Rectal smooth muscle tissue (tissue), 1 donor: ENCODE measurements at regions not wholly inside any gene's neighbourhood (a gene's known extent, or its start where the extent isn't known, plus 50 kb on each side); places are given as distances from the start of the nearest gene placed in this dataset.
A peak's percentile ranks its signal among the peaks of the same experiment; 100 is the strongest.

Source experiments
- H3K27ac ChIP-seq: one replicate; pipeline ENCODE4 v1.7.0; 2013; ENCODE audit warnings: low read depth, low read length, inconsistent platforms
- H3K27me3 ChIP-seq: one replicate; pipeline ENCODE4 v1.7.0; 2013; ENCODE audit warnings: low read length; ENCODE audit not compliant: control insufficient read depth, insufficient read depth
- H3K36me3 ChIP-seq: one replicate; pipeline ENCODE4 v1.7.0; 2013; ENCODE audit warnings: low read length; ENCODE audit not compliant: control insufficient read depth, insufficient read depth
- H3K4me1 ChIP-seq: one replicate; pipeline ENCODE4 v1.7.0; 2013; ENCODE audit warnings: low read length; ENCODE audit not compliant: control insufficient read depth, insufficient read depth
- H3K4me3 ChIP-seq: one replicate; pipeline ENCODE4 v1.7.0; 2013; ENCODE audit warnings: low read length
- H3K9ac ChIP-seq: one replicate; pipeline ENCODE4 v1.7.0; 2013; ENCODE audit warnings: low read length

GRCh38 chr6:168158213-168158979 is 79.4 kb upstream of the FRMD1 start:
- peaks cover 30% of the 10 kb centered on the region for H3K4me1 ChIP-seq
- peak overlapping the region; percentile 87 for H3K27ac ChIP-seq
- H3K4me3 ChIP-seq: peak overlapping the region; percentile 14
- H3K9ac ChIP-seq: no peak overlapping the region
- H3K36me3 ChIP-seq: no peaks in the 10 kb centered on the region
- H3K27me3 ChIP-seq: no peaks in the 10 kb centered on the region

DNA sequence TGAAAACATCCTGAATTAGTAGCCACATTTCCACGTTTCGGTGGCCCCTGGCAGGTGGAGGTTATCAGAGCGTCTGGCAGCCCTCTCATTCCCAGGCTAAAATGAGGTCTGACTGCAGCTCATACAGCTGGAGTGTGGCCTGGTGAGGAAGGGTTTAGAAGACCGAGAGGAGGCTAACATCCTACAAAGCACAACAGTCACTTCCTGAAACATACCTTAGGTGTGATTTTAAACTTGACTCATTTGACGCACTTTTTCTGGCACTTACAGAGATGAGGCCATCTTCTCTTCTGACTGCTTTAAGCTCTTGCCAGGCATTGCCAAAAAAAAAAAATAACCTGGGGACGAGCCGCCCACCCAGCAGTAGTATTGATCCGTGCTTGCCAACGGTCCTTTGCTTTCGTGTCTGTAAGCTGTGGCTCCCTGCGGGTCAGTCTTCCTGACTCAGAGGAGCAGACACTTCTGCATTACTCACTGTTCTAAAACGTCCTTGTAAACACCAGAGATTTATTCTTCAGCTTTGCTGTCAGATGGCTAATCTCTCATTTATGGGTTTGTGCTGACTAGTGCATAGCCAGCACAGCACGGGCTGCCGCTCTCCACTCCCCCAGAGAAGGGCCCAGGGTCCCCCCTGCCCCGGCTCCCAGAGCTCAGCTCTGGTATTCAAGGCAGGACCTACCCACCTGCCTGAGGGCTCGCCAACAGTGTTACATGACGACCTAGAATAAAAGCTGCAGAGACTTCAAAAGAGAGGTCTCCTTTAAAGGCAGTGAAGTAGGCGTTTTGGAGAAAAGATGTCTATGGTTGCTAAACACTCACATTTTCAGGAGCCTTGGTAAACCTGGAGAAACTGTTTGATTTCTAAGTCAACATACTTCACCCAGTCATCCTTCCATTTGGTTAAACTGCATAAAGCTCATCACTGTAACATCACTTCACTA is 78.5 kb upstream of the FRMD1 start:
- Histone ChIP-seq H3K27ac (peak overlapping the region; percentile 87), H3K36me3 (no peaks in the 10 kb centered on the region), H3K27me3 (no peaks in the 10 kb centered on the region), H3K9ac (no peak overlapping the region), H3K4me3 (peak overlapping the region; percentile 14), H3K4me1 (peaks cover 23% of the 10 kb centered on the region)

- no peak overlapping the region for H3K9ac ChIP-seq
- peaks cover 19% of the 10 kb centered on the region for H3K4me1 ChIP-seq
- no peaks in the 10 kb centered on the region for H3K36me3 ChIP-seq
- H3K27ac ChIP-seq: peak overlapping the region; percentile 87
- H3K4me3 ChIP-seq: no peak overlapping the region
- no peaks in the 10 kb centered on the region for H3K27me3 ChIP-seq
Observed at GRCh38 chr6:168156742-168157265, 77.8 kb upstream of the FRMD1 start.

- Histone ChIP-seq H3K9ac (no peak overlapping the region), H3K36me3 (no peaks in the 10 kb centered on the region), H3K27me3 (no peaks in the 10 kb centered on the region), H3K4me3 (no peak overlapping the region), H3K27ac (no peak overlapping the region), H3K4me1 (peaks cover 19% of the 10 kb centered on the region)
Observed at GRCh38 chr6:168155821-168156741, 77.1 kb upstream of the FRMD1 start.

DNA sequence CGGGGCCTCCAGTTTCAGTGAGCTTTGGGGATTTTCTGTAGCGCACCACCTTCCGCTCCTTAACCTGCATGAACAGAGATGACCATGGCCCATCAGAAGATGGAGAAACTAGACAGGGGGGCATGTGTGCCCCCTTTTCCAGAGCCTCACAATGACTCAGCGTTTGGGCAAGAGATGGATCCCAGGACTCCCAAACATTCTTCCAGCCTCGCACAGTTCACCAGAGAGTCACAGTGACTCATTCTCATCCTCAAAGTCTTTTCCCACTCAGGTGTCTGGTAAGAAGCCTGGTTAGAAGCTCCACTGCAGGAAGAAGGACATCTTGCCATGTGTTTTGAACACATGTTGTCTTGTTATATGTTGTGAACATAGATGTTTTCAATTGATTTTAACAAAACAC is 76.2 kb upstream of the FRMD1 start:
- Histone ChIP-seq H3K4me1 (peaks cover 19% of the 10 kb centered on the region), H3K27me3 (no peaks in the 10 kb centered on the region), H3K4me3 (no peak overlapping the region), H3K36me3 (no peaks in the 10 kb centered on the region), H3K9ac (no peak overlapping the region), H3K27ac (peak overlapping the region; percentile 30)

DNA sequence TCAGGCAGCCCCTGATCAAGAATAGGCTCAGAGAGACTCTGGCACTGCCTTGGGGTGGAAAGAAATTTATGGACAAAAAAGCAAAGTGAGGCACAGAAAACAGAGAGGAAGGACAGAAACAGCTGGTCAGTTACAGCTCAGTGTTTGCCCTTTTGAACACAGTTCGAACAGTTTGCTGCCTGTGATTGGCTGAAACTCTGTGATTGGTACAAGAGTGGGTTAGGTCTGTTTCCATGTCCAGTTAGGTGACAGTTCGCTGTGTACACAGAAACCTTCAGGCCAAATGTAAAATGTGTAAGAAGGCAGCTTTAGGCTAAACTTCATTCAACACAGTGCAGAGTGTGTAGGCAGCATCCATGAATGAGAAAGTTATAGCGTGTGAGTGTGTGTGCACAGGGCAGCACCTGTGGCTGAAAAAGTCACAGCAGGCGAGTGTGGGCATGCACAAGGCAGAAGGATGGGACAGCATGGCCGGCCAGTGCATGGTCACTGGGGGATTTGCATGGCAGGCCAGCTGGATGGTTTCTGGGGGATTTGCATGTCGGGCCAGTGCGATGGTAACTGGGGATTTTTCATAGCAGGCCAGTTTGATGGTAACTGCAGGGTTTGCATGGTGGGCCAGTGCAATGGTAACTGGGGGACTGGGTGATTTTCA is 75.4 kb upstream of the FRMD1 start:
- no peak overlapping the region for H3K4me3 ChIP-seq
- H3K4me1 ChIP-seq: peaks cover 19% of the 10 kb centered on the region
- H3K9ac ChIP-seq: no peak overlapping the region
- no peak overlapping the region for H3K27ac ChIP-seq
- no peaks in the 10 kb centered on the region for H3K27me3 ChIP-seq
- no peaks in the 10 kb centered on the region for H3K36me3 ChIP-seq

DNA sequence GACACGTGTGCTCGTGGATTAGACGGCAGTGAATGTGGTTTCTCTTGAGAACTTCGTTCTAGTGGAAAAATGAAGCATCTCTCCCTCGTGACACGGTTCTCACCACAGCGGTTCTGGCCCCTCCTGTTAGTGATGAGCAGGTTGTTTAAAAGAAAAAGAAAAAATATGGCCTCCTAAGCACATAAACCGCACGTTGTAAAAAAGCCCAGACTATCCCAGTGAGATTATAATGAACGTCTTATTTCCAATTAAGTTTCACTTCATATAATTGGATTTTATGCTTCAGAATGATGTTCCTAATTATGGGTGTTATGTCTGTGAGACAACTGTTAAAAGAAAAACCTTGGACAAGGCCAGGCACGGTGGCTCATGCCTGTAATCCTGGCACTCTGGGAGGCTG is 74.5 kb upstream of the FRMD1 start:
- peaks cover 19% of the 10 kb centered on the region for H3K4me1 ChIP-seq
- H3K9ac ChIP-seq: no peak overlapping the region
- H3K4me3 ChIP-seq: no peak overlapping the region
- no peaks in the 10 kb centered on the region for H3K27me3 ChIP-seq
- no peak overlapping the region for H3K27ac ChIP-seq
- no peaks in the 10 kb centered on the region for H3K36me3 ChIP-seq

- no peaks in the 10 kb centered on the region for H3K27me3 ChIP-seq
- no peak overlapping the region for H3K4me3 ChIP-seq
- H3K27ac ChIP-seq: no peak overlapping the region
- no peaks in the 10 kb centered on the region for H3K36me3 ChIP-seq
- no peak overlapping the region for H3K9ac ChIP-seq
- peaks cover 14% of the 10 kb centered on the region for H3K4me1 ChIP-seq
Observed at GRCh38 chr6:168152980-168153379, 74.0 kb upstream of the FRMD1 start.

GRCh38 chr6:168152306-168152963 is 73.4 kb upstream of the FRMD1 start:
- Histone ChIP-seq H3K27ac (no peak overlapping the region), H3K9ac (no peak overlapping the region), H3K27me3 (no peaks in the 10 kb centered on the region), H3K4me1 (peaks cover 9% of the 10 kb centered on the region), H3K4me3 (no peak overlapping the region), H3K36me3 (no peaks in the 10 kb centered on the region)

GRCh38 chr6:168150551-168151320 is 71.7 kb upstream of the FRMD1 start:
- no peaks in the 10 kb centered on the region for H3K4me1 ChIP-seq

More at GRCh38 chr6:168150551-168151320, 71.7 kb upstream of the FRMD1 start:
- Histone ChIP-seq H3K27ac (no peak overlapping the region), H3K4me3 (peak overlapping the region; percentile 44), H3K36me3 (no peaks in the 10 kb centered on the region), H3K27me3 (no peaks in the 10 kb centered on the region), H3K9ac (no peak overlapping the region)
